ENCODE measurements at regions not wholly inside any gene's neighbourhood (a gene's known extent, or its start where the extent isn't known, plus 50 kb on each side); places are given as distances from the start of the nearest gene placed in this dataset.

GRCh38 chr5:20615888-20616563 lies 628.0 kb upstream of the CDH18 start:
- TF ChIP-seq CTCF (IDR thresholded peaks at IDR 0.05), result no peak
- no peak for TF ChIP-seq EZH2 (IDR thresholded peaks at IDR 0.05)
- TF ChIP-seq EZH2phosphoT487 (IDR thresholded peaks at IDR 0.05), result no peak

Measured in neural progenitor cell (in vitro differentiated cells).